CD4-positive, CD25-positive, alpha-beta regulatory T cell (primary cell): ENCODE measurements at regions not wholly inside any gene's neighbourhood (a gene's known extent, or its start where the extent isn't known, plus 50 kb on each side); places are given as distances from the start of the nearest gene placed in this dataset.
A peak's percentile ranks its signal among the peaks of the same experiment; 100 is the strongest.
"Not testable (repeated sequence)": the region's sequence is repeated elsewhere in the genome, so short reads cannot be mapped to it uniquely, and the experiment has no call there.

ENCODE experiments used
- ATAC-seq, 2 donors: fragments of 150-1000 bp; cut with Tn5 transposase; one replicate each; pipeline ENCODE4 v1.10.0; 2021; ENCODE audit warnings: low read depth in 2 of 2, moderate number of reproducible peaks in 2 of 2, moderate library complexity in 1 of 2
- DNase-seq, 3 donors: peaks; one replicate each; pipeline versions ENCODE4 v3.0.0 to v3.0.0-alpha.2; 2012 to 2022; ENCODE audit warnings: mixed read lengths in 1 of 3
- H3K27ac ChIP-seq: one replicate; pipeline ENCODE4 v1.7.0; 2013; ENCODE audit warnings: mild to moderate bottlenecking, low read length; ENCODE audit not compliant: insufficient read depth, poor library complexity, severe bottlenecking
- H3K27me3 ChIP-seq: one replicate; pipeline ENCODE4 v1.7.0; 2013; ENCODE audit warnings: low read length; ENCODE audit not compliant: control insufficient read depth, insufficient read depth
- H3K36me3 ChIP-seq: one replicate; pipeline ENCODE4 v1.7.0; 2013; ENCODE audit warnings: mild to moderate bottlenecking, low read length, moderate library complexity; ENCODE audit not compliant: control insufficient read depth, insufficient read depth
- H3K4me1 ChIP-seq: 2 replicates; pipeline ENCODE4 v1.7.0; 2013; ENCODE audit warnings: mild to moderate bottlenecking, low read length; ENCODE audit not compliant: insufficient read depth, control insufficient read depth, poor library complexity, severe bottlenecking
- H3K4me3 ChIP-seq: one replicate; pipeline ENCODE4 v1.7.0; 2013; ENCODE audit warnings: low read depth, mild to moderate bottlenecking, low read length, moderate library complexity
- H3K9me3 ChIP-seq, 2 experiments: 1 replicate in 1 of 2; 2 replicates in 1 of 2; pipeline ENCODE4 v1.7.0; 2013; ENCODE audit warnings: low read length in 2 of 2, mild to moderate bottlenecking in 1 of 2, moderate library complexity in 1 of 2; ENCODE audit not compliant: control insufficient read depth in 2 of 2
- H3K27ac Mint-ChIP-seq, 3 donors: one replicate each; pipeline ENCODE4 v1.8.0; 2020 to 2022; ENCODE audit warnings: mild to moderate bottlenecking in 3 of 3, mixed read lengths in 3 of 3, moderate library complexity in 2 of 3
- H3K27me3 Mint-ChIP-seq: one replicate; pipeline ENCODE4 v1.8.0; 2022; ENCODE audit warnings: mild to moderate bottlenecking, mixed read lengths
- H3K36me3 Mint-ChIP-seq: one replicate; pipeline ENCODE4 v1.8.0; 2020; ENCODE audit warnings: mixed read lengths
- H3K4me1 Mint-ChIP-seq, 4 donors: one replicate each; pipeline ENCODE4 v1.8.0; 2020 to 2022; ENCODE audit warnings: mixed read lengths in 4 of 4, mild to moderate bottlenecking in 1 of 4
- H3K4me3 Mint-ChIP-seq, 4 donors: one replicate each; pipeline ENCODE4 v1.8.0; 2020 to 2022; ENCODE audit warnings: mild to moderate bottlenecking in 4 of 4, mixed read lengths in 4 of 4, moderate library complexity in 3 of 4
- H3K9me3 Mint-ChIP-seq, 7 donors: one replicate each; pipeline ENCODE4 v1.8.0; 2020 to 2022; ENCODE audit warnings: mixed read lengths in 7 of 7, mild to moderate bottlenecking in 3 of 7, moderate library complexity in 2 of 7

- not testable (repeated sequence) for DNase-seq, H3K4me3 Mint-ChIP-seq, H3K9me3 ChIP-seq, H3K4me1 Mint-ChIP-seq, H3K27ac Mint-ChIP-seq, H3K9me3 Mint-ChIP-seq, H3K27me3 Mint-ChIP-seq, H3K36me3 Mint-ChIP-seq, H3K4me1 ChIP-seq, ATAC-seq, H3K36me3 ChIP-seq, H3K4me3 ChIP-seq, H3K27me3 ChIP-seq, H3K27ac ChIP-seq
These were observed 134.5 kb downstream of the NPIPB11 start for GRCh38 chr16:29271721-29272675.

DNA sequence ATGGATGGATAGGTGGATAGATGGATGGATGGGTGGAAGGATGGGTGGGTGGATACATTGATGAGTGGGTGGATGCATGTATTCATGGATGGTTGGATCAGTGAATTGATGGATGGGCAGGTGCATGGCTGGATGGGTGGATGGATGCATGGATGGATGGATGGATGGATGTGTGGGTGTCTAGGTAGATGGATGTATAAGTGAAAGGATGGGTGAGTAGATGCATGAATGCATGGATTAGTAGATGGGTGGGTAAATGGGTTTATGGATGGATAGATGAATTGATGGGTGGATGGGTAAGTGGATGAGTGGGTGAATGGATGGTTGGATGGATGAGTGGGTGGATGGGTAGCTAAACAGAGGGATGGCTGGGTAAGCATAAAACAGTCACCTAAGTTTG, 135.6 kb downstream of the NPIPB11 start:
- not testable (repeated sequence) for H3K9me3 Mint-ChIP-seq, H3K36me3 Mint-ChIP-seq, H3K9me3 ChIP-seq, H3K4me3 ChIP-seq, H3K4me3 Mint-ChIP-seq, DNase-seq, H3K4me1 Mint-ChIP-seq, H3K4me1 ChIP-seq, ATAC-seq, H3K36me3 ChIP-seq, H3K27me3 ChIP-seq, H3K27ac ChIP-seq, H3K27me3 Mint-ChIP-seq
- peak overlapping the region in 1 of 3 donors; percentile 31 for H3K27ac Mint-ChIP-seq

- H3K4me1 Mint-ChIP-seq: not testable (repeated sequence)
These were observed 136.5 kb downstream of the NPIPB11 start for GRCh38 chr16:29270033-29270432.

GRCh38 chr16:29269192-29269811, 137.2 kb downstream of the NPIPB11 start:
- not testable (repeated sequence) for H3K4me3 ChIP-seq, H3K27ac Mint-ChIP-seq, H3K27me3 ChIP-seq, ATAC-seq, H3K4me1 Mint-ChIP-seq, H3K27ac ChIP-seq, DNase-seq, H3K4me3 Mint-ChIP-seq, H3K9me3 ChIP-seq, H3K9me3 Mint-ChIP-seq, H3K36me3 Mint-ChIP-seq, H3K27me3 Mint-ChIP-seq, H3K4me1 ChIP-seq, H3K36me3 ChIP-seq

More at GRCh38 chr16:29270033-29270432, 136.5 kb downstream of the NPIPB11 start:
- peak overlapping the region in 1 of 3 donors; percentile 26 for H3K27ac Mint-ChIP-seq
- H3K36me3 Mint-ChIP-seq, H3K4me3 ChIP-seq, H3K4me1 ChIP-seq, ATAC-seq, DNase-seq, H3K36me3 ChIP-seq, H3K27me3 ChIP-seq, H3K4me3 Mint-ChIP-seq, H3K27me3 Mint-ChIP-seq, H3K9me3 ChIP-seq, H3K9me3 Mint-ChIP-seq, H3K27ac ChIP-seq: not testable (repeated sequence)

DNA sequence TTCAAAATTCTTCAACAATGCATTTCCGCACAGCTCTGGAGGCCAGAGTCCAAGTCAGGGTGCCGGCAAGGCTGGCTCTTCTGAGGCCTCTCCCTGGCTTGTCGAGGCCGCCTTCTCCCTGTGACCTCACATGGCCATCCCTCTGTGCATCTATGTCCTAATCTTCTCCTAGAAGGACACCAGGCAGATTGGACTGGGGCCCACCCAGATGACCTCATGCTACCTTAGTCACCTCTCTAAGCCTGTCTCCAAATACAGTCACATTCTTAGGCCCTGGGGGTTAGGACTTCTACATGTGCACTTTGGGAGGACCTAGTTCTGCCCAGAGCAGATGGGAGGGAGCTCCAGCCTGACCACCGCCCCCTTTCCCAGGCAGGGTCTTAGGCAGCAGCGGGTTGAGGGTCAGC, 137.7 kb downstream of the NPIPB11 start:
- not testable (repeated sequence) for H3K27ac ChIP-seq, DNase-seq, H3K4me1 Mint-ChIP-seq, H3K4me3 ChIP-seq, H3K9me3 ChIP-seq, H3K27ac Mint-ChIP-seq, H3K27me3 Mint-ChIP-seq, H3K27me3 ChIP-seq, H3K36me3 ChIP-seq, ATAC-seq, H3K9me3 Mint-ChIP-seq, H3K4me3 Mint-ChIP-seq, H3K36me3 Mint-ChIP-seq, H3K4me1 ChIP-seq

DNA sequence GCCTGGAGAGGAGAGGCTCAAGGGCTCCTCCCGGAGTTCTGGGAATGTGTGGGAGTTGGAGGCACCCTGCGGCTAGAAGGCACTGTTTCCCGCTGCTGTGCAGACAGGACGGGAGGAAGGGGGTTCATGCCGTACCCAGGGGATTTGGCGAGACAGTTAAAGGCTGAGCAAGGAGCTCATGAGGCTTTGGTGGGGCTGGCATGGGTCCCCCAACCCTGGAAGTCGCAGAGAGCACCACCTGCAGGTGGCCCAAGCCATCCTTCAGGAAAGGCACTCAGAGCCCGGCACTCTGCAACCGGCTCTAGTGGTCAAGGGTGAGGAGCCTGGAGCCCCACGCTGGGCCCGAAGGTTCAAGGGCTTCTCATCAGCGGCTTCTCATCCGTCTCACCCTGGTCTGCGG, 138.2 kb downstream of the NPIPB11 start:
- not testable (repeated sequence) for H3K36me3 Mint-ChIP-seq, H3K36me3 ChIP-seq, ATAC-seq, DNase-seq, H3K27me3 Mint-ChIP-seq, H3K27me3 ChIP-seq, H3K4me1 ChIP-seq, H3K27ac ChIP-seq, H3K4me3 Mint-ChIP-seq, H3K4me3 ChIP-seq, H3K9me3 Mint-ChIP-seq, H3K4me1 Mint-ChIP-seq, H3K9me3 ChIP-seq, H3K27ac Mint-ChIP-seq

DNA sequence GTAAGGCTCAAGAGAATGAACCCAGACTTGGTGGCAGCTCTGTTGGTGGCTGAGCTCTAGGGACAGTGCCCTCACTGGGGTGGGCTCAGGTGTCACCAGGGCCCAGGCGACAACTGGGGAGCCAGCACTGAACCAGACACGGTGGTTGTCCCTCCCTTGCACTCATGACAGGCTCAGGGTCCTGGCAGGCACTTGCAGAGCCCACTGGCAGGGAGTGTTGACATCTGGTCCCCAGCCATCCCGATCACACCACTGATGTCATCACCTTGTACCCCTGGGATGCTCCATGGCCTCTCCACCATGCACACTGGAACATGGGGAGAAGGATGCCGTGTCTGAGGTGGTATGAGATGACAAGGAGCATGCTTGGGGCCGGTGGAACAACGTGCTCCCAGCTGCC, 138.6 kb downstream of the NPIPB11 start:
- not testable (repeated sequence) for H3K36me3 Mint-ChIP-seq, H3K27ac ChIP-seq, H3K27me3 ChIP-seq, H3K27ac Mint-ChIP-seq, H3K4me1 Mint-ChIP-seq, H3K4me3 Mint-ChIP-seq, H3K9me3 Mint-ChIP-seq, ATAC-seq, H3K4me3 ChIP-seq, DNase-seq, H3K36me3 ChIP-seq, H3K4me1 ChIP-seq, H3K27me3 Mint-ChIP-seq, H3K9me3 ChIP-seq

DNA sequence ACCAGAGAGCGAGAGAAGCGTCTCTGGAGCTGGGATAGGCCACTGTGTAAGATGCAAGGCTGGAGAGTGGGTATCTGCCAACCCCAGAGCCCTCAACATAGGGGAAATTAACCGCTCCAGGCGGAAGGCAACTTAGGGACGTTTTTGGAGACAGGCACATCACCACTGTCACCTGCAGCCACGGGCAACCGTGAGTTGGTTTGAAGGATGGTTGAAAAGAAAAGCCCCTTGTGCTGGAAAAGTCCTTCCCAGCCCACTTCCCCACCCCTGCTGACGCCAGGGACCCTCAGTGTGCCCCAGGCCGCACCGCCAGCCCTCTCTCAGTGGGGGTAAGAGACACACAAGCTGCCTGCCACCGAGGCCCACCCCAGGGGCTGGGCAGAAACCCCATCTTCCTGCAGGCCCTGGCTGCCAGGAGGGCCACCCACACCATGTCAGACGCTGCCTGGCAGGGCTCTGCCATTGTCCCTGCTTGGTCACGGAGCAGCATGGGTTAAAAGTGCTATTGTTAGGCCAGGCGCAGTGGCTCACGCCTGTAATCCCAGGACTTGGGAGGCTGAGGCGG, 139.4 kb downstream of the NPIPB11 start:
- not testable (repeated sequence) for H3K4me1 ChIP-seq, H3K4me3 ChIP-seq, H3K36me3 ChIP-seq, H3K9me3 Mint-ChIP-seq, ATAC-seq, H3K4me3 Mint-ChIP-seq, DNase-seq, H3K9me3 ChIP-seq, H3K4me1 Mint-ChIP-seq, H3K27me3 Mint-ChIP-seq, H3K27ac ChIP-seq, H3K36me3 Mint-ChIP-seq, H3K27me3 ChIP-seq
- H3K27ac Mint-ChIP-seq: peak overlapping the region in 1 of 3 donors; percentile 81
